LNCaP clone FGC (cell line): ENCODE measurements at regions not wholly inside any gene's neighbourhood (a gene's known extent, or its start where the extent isn't known, plus 50 kb on each side); places are given as distances from the start of the nearest gene placed in this dataset.

Source experiments
- DNase-seq: peaks from one replicate; pipeline ENCODE4 v3.0.0-alpha.2; 2011; ENCODE audit warnings: low read depth
- H3K4me3 ChIP-seq: 2 replicates; pipeline ENCODE4 v1.5.1; 2011; ENCODE audit warnings: mild to moderate bottlenecking, low read depth, low read length, control low read depth
- TF ChIP-seq, protein P1 (sequence below): IDR thresholded peaks from 2 replicates; pipeline ENCODE4 v1.5.1; 2012; ENCODE audit warnings: mild to moderate bottlenecking; ENCODE audit not compliant: control insufficient read depth, insufficient read depth; ENCODE audit errors: extremely low read depth

- TF ChIP-seq, protein P1, sequence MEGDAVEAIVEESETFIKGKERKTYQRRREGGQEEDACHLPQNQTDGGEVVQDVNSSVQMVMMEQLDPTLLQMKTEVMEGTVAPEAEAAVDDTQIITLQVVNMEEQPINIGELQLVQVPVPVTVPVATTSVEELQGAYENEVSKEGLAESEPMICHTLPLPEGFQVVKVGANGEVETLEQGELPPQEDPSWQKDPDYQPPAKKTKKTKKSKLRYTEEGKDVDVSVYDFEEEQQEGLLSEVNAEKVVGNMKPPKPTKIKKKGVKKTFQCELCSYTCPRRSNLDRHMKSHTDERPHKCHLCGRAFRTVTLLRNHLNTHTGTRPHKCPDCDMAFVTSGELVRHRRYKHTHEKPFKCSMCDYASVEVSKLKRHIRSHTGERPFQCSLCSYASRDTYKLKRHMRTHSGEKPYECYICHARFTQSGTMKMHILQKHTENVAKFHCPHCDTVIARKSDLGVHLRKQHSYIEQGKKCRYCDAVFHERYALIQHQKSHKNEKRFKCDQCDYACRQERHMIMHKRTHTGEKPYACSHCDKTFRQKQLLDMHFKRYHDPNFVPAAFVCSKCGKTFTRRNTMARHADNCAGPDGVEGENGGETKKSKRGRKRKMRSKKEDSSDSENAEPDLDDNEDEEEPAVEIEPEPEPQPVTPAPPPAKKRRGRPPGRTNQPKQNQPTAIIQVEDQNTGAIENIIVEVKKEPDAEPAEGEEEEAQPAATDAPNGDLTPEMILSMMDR: no peak
- H3K4me3 ChIP-seq: no peak overlapping the region
- DNase-seq: no peak
These were observed 361.6 kb upstream of the SPOCK3 start for GRCh38 chr4:167595898-167596297.

DNA sequence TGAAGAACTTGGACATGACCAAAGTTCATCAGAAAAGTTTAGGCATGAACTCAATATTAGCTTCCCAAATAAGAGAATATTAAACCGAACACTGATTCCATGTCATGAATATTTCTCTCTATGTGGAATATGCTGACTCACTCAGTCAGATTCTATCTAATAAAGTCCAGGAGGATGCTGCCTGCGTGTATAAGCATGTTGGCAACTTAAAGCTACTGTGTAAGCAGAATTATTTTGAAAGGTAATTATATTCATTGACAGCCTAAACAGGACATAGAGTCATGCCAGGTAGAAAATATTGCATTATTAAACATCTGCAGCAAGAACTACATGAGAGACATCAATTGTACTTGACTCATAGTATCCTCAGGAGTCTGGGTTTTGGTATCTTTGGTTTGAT is 367.9 kb upstream of the SPOCK3 start:
- TF ChIP-seq, protein P1: no peak
- no peak for DNase-seq
- H3K4me3 ChIP-seq: no peak overlapping the region

GRCh38 chr4:167606551-167606950 is 372.3 kb upstream of the SPOCK3 start:
- TF ChIP-seq, protein P1: no peak
- no peak overlapping the region for H3K4me3 ChIP-seq
- DNase-seq: no peak

DNA sequence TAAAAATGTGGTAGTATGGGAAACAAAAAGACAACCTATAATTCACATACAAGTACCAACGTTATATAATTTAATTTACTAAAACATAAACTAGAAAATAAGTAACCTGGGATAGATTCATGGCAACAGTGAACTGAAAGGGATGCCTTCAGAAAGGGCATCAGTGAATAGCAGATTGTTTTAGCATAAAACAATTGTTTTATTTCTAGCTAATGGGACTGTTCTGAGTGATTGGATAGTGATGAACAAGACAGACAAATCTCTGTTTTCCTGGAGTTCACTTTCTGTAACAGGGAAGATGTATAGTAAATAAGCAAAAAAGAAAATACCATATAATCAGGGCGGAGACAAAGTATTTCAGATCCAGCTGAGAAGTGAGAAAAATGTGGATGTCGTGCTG is 379.1 kb upstream of the SPOCK3 start:
- H3K4me3 ChIP-seq: no peak overlapping the region
- no peak for DNase-seq
- TF ChIP-seq, protein P1: no peak

GRCh38 chr4:167614866-167615265 is 380.6 kb upstream of the SPOCK3 start:
- no peak overlapping the region for H3K4me3 ChIP-seq
- TF ChIP-seq, protein P1: no peak
- no peak for DNase-seq

- H3K4me3 ChIP-seq: no peak overlapping the region
- no peak for DNase-seq
- TF ChIP-seq, protein P1: no peak
These were observed 382.2 kb upstream of the SPOCK3 start for GRCh38 chr4:167616476-167616875.

DNA sequence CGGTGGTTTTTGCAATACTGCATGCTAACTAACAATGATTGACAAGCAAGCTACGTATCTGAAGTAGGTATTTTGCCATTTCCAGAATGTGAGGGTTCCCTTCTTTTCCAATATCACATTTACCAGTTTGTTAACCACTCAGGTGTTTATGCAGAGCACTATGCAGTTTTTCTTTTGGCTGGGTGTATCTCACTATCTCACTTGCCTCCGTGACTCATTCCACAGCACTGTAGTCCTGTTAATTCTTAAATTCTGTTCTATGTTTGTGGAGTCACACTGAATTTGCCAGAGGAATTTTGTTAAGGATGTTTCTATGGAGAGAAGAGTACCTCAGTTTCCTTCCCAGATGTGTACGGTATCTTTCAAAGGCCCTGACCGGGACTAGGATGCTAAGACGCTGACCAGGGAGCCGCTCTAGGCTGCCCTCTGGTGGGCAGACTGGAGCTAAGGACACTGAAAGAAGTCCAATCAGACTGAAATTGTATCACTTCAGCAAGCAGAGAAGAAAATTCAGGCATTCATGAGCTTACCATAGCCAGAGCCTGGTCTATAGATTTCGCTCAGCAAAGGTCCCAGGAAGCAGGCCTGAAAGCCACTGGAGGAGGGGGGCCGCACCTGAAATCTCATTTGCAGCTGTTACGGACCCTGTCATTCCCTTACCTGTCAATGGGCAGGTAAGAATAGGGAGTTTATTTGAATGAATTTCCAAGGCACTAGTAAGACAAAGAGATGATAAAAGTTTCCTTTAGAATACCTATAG is 388.4 kb upstream of the SPOCK3 start:
- peak; percentile 4 for DNase-seq
- TF ChIP-seq, protein P1: peak; percentile 92
- H3K4me3 ChIP-seq: no peak overlapping the region
